ENCODE measurements at regions not wholly inside any gene's neighbourhood (a gene's known extent, or its start where the extent isn't known, plus 50 kb on each side); places are given as distances from the start of the nearest gene placed in this dataset.

DNA sequence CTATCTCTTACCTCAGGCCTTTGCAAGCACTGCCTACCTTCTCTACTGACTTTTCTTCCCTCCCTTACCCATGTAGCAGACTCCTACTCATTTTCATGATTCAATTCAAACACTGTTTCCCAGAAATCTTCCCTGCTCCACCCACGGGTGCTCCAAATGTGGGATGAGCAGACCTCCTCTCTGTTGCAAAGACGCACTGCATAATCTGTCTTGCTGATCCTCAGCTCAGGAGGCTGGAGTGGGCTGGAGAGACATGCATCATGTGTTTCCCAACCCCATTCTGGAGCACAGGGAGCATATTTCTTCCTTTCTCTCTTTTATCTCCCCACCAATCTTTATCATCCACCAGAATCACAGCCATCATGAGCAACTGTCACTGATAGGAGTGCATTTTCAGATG, 459.9 kb upstream of the NFIA start:
- TF ChIP-seq, protein P1, sequence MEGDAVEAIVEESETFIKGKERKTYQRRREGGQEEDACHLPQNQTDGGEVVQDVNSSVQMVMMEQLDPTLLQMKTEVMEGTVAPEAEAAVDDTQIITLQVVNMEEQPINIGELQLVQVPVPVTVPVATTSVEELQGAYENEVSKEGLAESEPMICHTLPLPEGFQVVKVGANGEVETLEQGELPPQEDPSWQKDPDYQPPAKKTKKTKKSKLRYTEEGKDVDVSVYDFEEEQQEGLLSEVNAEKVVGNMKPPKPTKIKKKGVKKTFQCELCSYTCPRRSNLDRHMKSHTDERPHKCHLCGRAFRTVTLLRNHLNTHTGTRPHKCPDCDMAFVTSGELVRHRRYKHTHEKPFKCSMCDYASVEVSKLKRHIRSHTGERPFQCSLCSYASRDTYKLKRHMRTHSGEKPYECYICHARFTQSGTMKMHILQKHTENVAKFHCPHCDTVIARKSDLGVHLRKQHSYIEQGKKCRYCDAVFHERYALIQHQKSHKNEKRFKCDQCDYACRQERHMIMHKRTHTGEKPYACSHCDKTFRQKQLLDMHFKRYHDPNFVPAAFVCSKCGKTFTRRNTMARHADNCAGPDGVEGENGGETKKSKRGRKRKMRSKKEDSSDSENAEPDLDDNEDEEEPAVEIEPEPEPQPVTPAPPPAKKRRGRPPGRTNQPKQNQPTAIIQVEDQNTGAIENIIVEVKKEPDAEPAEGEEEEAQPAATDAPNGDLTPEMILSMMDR (IDR thresholded peaks at IDR 0.05), result no peak
- TF ChIP-seq ZFX (IDR thresholded peaks at IDR 0.05; ENCODE audit: borderline replicate concordance), result no peak
